ENCODE measurements at regions not wholly inside any gene's neighbourhood (a gene's known extent, or its start where the extent isn't known, plus 50 kb on each side); places are given as distances from the start of the nearest gene placed in this dataset.
"Not testable (repeated sequence)": the region's sequence is repeated elsewhere in the genome, so short reads cannot be mapped to it uniquely, and the experiment has no call there.

- DNase-seq (ENCODE audit: low read depth): no peak
Measured at GRCh38 chr2:8424997-8425900, 256.6 kb upstream of the ID2 start.

- no peak for DNase-seq (ENCODE audit: low read depth)
Measured at GRCh38 chr2:8426550-8426949, 255.3 kb upstream of the ID2 start.

- no peak for DNase-seq (ENCODE audit: low read depth)
Measured at GRCh38 chr2:8427211-8427610, 254.6 kb upstream of the ID2 start.

- no peak for DNase-seq (ENCODE audit: low read depth)
Measured at GRCh38 chr2:8430628-8431027, 251.2 kb upstream of the ID2 start.

GRCh38 chr2:8431446-8432125 lies 250.3 kb upstream of the ID2 start:
- DNase-seq (ENCODE audit: low read depth): no peak

GRCh38 chr2:8432706-8433336 lies 249.0 kb upstream of the ID2 start:
- no peak for DNase-seq (ENCODE audit: low read depth)

- DNase-seq (ENCODE audit: low read depth): no peak
Measured at GRCh38 chr2:8433390-8433789, 248.5 kb upstream of the ID2 start.

GRCh38 chr2:8435608-8436007 lies 246.2 kb upstream of the ID2 start:
- no peak for DNase-seq (ENCODE audit: low read depth)

- no peak for DNase-seq (ENCODE audit: low read depth)
Measured at GRCh38 chr2:8436585-8436984, 245.3 kb upstream of the ID2 start.

GRCh38 chr2:8437228-8437948 lies 244.5 kb upstream of the ID2 start:
- DNase-seq (ENCODE audit: low read depth): no peak

GRCh38 chr2:8437949-8438400 lies 243.9 kb upstream of the ID2 start:
- DNase-seq (ENCODE audit: low read depth): no peak

- DNase-seq (ENCODE audit: low read depth): no peak
Measured at GRCh38 chr2:8438476-8438875, 243.4 kb upstream of the ID2 start.

GRCh38 chr2:8438996-8439395 lies 242.9 kb upstream of the ID2 start:
- DNase-seq (ENCODE audit: low read depth): no peak

GRCh38 chr2:8440029-8440778 lies 241.7 kb upstream of the ID2 start:
- no peak for DNase-seq (ENCODE audit: low read depth)

GRCh38 chr2:8441371-8441770 lies 240.5 kb upstream of the ID2 start:
- DNase-seq (ENCODE audit: low read depth): no peak

- DNase-seq (ENCODE audit: low read depth): no peak
Measured at GRCh38 chr2:8441986-8442385, 239.9 kb upstream of the ID2 start.

- DNase-seq (ENCODE audit: low read depth): no peak
Measured at GRCh38 chr2:8442833-8443486, 238.9 kb upstream of the ID2 start.

GRCh38 chr2:8445580-8445979 lies 236.3 kb upstream of the ID2 start:
- DNase-seq (ENCODE audit: low read depth): no peak

- DNase-seq (ENCODE audit: low read depth): not testable (repeated sequence)
Measured at GRCh38 chr2:8446751-8447150, 235.1 kb upstream of the ID2 start.

GRCh38 chr2:8447610-8448221 lies 234.1 kb upstream of the ID2 start:
- no peak for DNase-seq (ENCODE audit: low read depth)

Measured in stimulated activated CD8-positive, alpha-beta memory T cell treated with anti-CD3 and anti-CD28 coated beads, Interleukin-7, amount 100 ng/mL, for 24 hours (primary cell).